ENCODE measurements at regions not wholly inside any gene's neighbourhood (a gene's known extent, or its start where the extent isn't known, plus 50 kb on each side); places are given as distances from the start of the nearest gene placed in this dataset.

GRCh38 chr12:25769082-25769945 is 189.2 kb upstream of the RASSF8 start:
- no peaks in the 10 kb centered on the region for H3K36me3 Mint-ChIP-seq
- no peaks in the 10 kb centered on the region for H3K9me3 Mint-ChIP-seq
- H3K27ac Mint-ChIP-seq: no peak overlapping the region
- H3K27me3 Mint-ChIP-seq (ENCODE audit: low read depth): peaks cover 1% of the 10 kb centered on the region
- H3K4me1 Mint-ChIP-seq: peaks cover 15% of the 10 kb centered on the region
- TF ChIP-seq CTCF (IDR thresholded peaks at IDR 0.05; ENCODE audit: unreplicated experiment): no peak
- no peak for DNase-seq (ENCODE audit: low spot score in 2 of 2, unreplicated experiment in 2 of 2)
- H3K4me3 Mint-ChIP-seq: no peak overlapping the region

- Mint-ChIP-seq H3K36me3 (no peaks in the 10 kb centered on the region), H3K27me3 (ENCODE audit: low read depth) (peaks cover 1% of the 10 kb centered on the region), H3K4me1 (peaks cover 25% of the 10 kb centered on the region), H3K4me3 (no peak overlapping the region), H3K9me3 (no peaks in the 10 kb centered on the region), H3K27ac (no peak overlapping the region)
- no peak for TF ChIP-seq CTCF (IDR thresholded peaks at IDR 0.05; ENCODE audit: unreplicated experiment)
- DNase-seq (ENCODE audit: low spot score in 2 of 2, unreplicated experiment in 2 of 2): no peak
These were observed 187.4 kb upstream of the RASSF8 start for GRCh38 chr12:25771041-25771440.

- H3K9me3 Mint-ChIP-seq: no peaks in the 10 kb centered on the region
- TF ChIP-seq CTCF (IDR thresholded peaks at IDR 0.05; ENCODE audit: unreplicated experiment): no peak
- no peaks in the 10 kb centered on the region for H3K36me3 Mint-ChIP-seq
- H3K27me3 Mint-ChIP-seq (ENCODE audit: low read depth): peaks cover 1% of the 10 kb centered on the region
- DNase-seq (ENCODE audit: low spot score in 2 of 2, unreplicated experiment in 2 of 2): no peak
- no peak overlapping the region for H3K27ac Mint-ChIP-seq
- H3K4me3 Mint-ChIP-seq: no peak overlapping the region
- peaks cover 30% of the 10 kb centered on the region for H3K4me1 Mint-ChIP-seq
These were observed 187.0 kb upstream of the RASSF8 start for GRCh38 chr12:25771476-25771875.

- Mint-ChIP-seq H3K36me3 (no peaks in the 10 kb centered on the region), H3K27ac (peak overlapping the region; percentile 24), H3K27me3 (ENCODE audit: low read depth) (peaks cover 22% of the 10 kb centered on the region), H3K4me1 (peaks cover 21% of the 10 kb centered on the region), H3K4me3 (no peak overlapping the region), H3K9me3 (no peaks in the 10 kb centered on the region)
- no peak for TF ChIP-seq CTCF (IDR thresholded peaks at IDR 0.05; ENCODE audit: unreplicated experiment)
- peak in 1 of 2 experiments; percentile 39 for DNase-seq (ENCODE audit: low spot score in 2 of 2, unreplicated experiment in 2 of 2)
These were observed 182.5 kb upstream of the RASSF8 start for GRCh38 chr12:25775968-25776367.

- no peak for TF ChIP-seq CTCF (IDR thresholded peaks at IDR 0.05; ENCODE audit: unreplicated experiment)
- Mint-ChIP-seq H3K4me3 (no peak overlapping the region), H3K36me3 (no peaks in the 10 kb centered on the region), H3K27me3 (ENCODE audit: low read depth) (peaks cover 41% of the 10 kb centered on the region), H3K4me1 (peaks cover 17% of the 10 kb centered on the region), H3K9me3 (no peaks in the 10 kb centered on the region), H3K27ac (no peak overlapping the region)
- no peak for DNase-seq (ENCODE audit: low spot score in 2 of 2, unreplicated experiment in 2 of 2)
These were observed 177.7 kb upstream of the RASSF8 start for GRCh38 chr12:25780771-25781170.
